ENCODE measurements at regions not wholly inside any gene's neighbourhood (a gene's known extent, or its start where the extent isn't known, plus 50 kb on each side); places are given as distances from the start of the nearest gene placed in this dataset.
A peak's percentile ranks its signal among the peaks of the same experiment; 100 is the strongest.

GRCh38 chr7:119167431-119167830, 942.9 kb downstream of the ANKRD7 start:
- intact Hi-C loops (cut with micrococcal nuclease; ENCODE audit: unreplicated experiment), result no loop called here
- H3K27me3 ChIP-seq (replicated peaks; ENCODE audit: insufficient read depth, low read depth, low read length, poor library complexity), result no peaks in the 10 kb centered on the region
- H3K36me3 ChIP-seq (ENCODE audit: insufficient read depth, low read length, poor library complexity, severe bottlenecking), result no peaks in the 10 kb centered on the region
- no peak overlapping the region for H3K4me3 ChIP-seq (ENCODE audit: low read depth, low read length, poor library complexity, severe bottlenecking)
- CTCF ChIA-PET, result no interaction called here
- DNase-seq (ENCODE audit: low spot score), result no peak
- peaks cover 11% of the 10 kb centered on the region for H3K9me3 ChIP-seq (ENCODE audit: low read depth, low read length, poor library complexity, severe bottlenecking)
- no peaks in the 10 kb centered on the region for H3K4me1 ChIP-seq (ENCODE audit: insufficient read depth, low read length, poor library complexity, severe bottlenecking)
- BruUV-seq (replicated peaks), result no TSS peak
- POLR2A ChIA-PET (ENCODE audit: low non-redundant PET), result no interaction called here
- no peak overlapping the region for H3K27ac ChIP-seq (ENCODE audit: low read depth, low read length, poor library complexity, severe bottlenecking)
- no peak for TF ChIP-seq EZH2 (IDR thresholded peaks at IDR 0.05; ENCODE audit: borderline replicate concordance, low read depth, low read length, poor library complexity, severe bottlenecking)
- TF ChIP-seq CTCF (conservative IDR thresholded peaks at IDR 0.05; ENCODE audit: low read depth, low read length), result no peak

- H3K4me3 ChIP-seq (ENCODE audit: low read depth, low read length, poor library complexity, severe bottlenecking), result no peak overlapping the region
- H3K4me1 ChIP-seq (ENCODE audit: insufficient read depth, low read length, poor library complexity, severe bottlenecking), result peaks cover 6% of the 10 kb centered on the region
- H3K27me3 ChIP-seq (replicated peaks; ENCODE audit: insufficient read depth, low read depth, low read length, poor library complexity), result no peaks in the 10 kb centered on the region
- intact Hi-C loops (cut with micrococcal nuclease; ENCODE audit: unreplicated experiment), result loop anchor here (10.0 kb wide), 1 partner anchor 917 kb away; no protein-coding TSS in a partner anchor
- no peaks in the 10 kb centered on the region for H3K36me3 ChIP-seq (ENCODE audit: insufficient read depth, low read length, poor library complexity, severe bottlenecking)
- no TSS peak for BruUV-seq (replicated peaks)
- no peak for TF ChIP-seq CTCF (conservative IDR thresholded peaks at IDR 0.05; ENCODE audit: low read depth, low read length)
- TF ChIP-seq EZH2 (IDR thresholded peaks at IDR 0.05; ENCODE audit: borderline replicate concordance, low read depth, low read length, poor library complexity, severe bottlenecking), result no peak
- ChIA-PET POLR2A (ENCODE audit: low non-redundant PET) (no interaction called here), CTCF (no interaction called here)
- H3K27ac ChIP-seq (ENCODE audit: low read depth, low read length, poor library complexity, severe bottlenecking), result no peak overlapping the region
- DNase-seq (ENCODE audit: low spot score), result no peak
- peaks cover 7% of the 10 kb centered on the region for H3K9me3 ChIP-seq (ENCODE audit: low read depth, low read length, poor library complexity, severe bottlenecking)
Measured at GRCh38 chr7:119172043-119172442, 947.5 kb downstream of the ANKRD7 start.

GRCh38 chr7:119175911-119176627, 951.6 kb downstream of the ANKRD7 start:
- Histone ChIP-seq H3K9me3 (ENCODE audit: low read depth, low read length, poor library complexity, severe bottlenecking) (no peaks in the 10 kb centered on the region), H3K36me3 (ENCODE audit: insufficient read depth, low read length, poor library complexity, severe bottlenecking) (no peaks in the 10 kb centered on the region), H3K4me3 (ENCODE audit: low read depth, low read length, poor library complexity, severe bottlenecking) (no peak overlapping the region), H3K27ac (ENCODE audit: low read depth, low read length, poor library complexity, severe bottlenecking) (no peak overlapping the region), H3K4me1 (ENCODE audit: insufficient read depth, low read length, poor library complexity, severe bottlenecking) (peaks cover 6% of the 10 kb centered on the region), H3K27me3 (replicated peaks; ENCODE audit: insufficient read depth, low read depth, low read length, poor library complexity) (no peaks in the 10 kb centered on the region)
- intact Hi-C loops (cut with micrococcal nuclease; ENCODE audit: unreplicated experiment), result loop anchor here (2.0 to 10.0 kb wide), 3 partner anchors 255 to 921 kb away; no protein-coding TSS in a partner anchor
- TF ChIP-seq CTCF (conservative IDR thresholded peaks at IDR 0.05; ENCODE audit: low read depth, low read length) (peak; percentile 87), EZH2 (IDR thresholded peaks at IDR 0.05; ENCODE audit: borderline replicate concordance, low read depth, low read length, poor library complexity, severe bottlenecking) (no peak)
- ChIA-PET CTCF (interaction anchor here (1.3 kb wide), 1 partner anchor 257 kb away, joined by 3 read pairs; no protein-coding TSS in a partner anchor), POLR2A (ENCODE audit: low non-redundant PET) (no interaction called here)
- DNase-seq (ENCODE audit: low spot score), result peak; percentile 80
- BruUV-seq (replicated peaks), result no TSS peak

All from A673 (cell line).